NCI-H2171 (cell line): ENCODE measurements at regions not wholly inside any gene's neighbourhood (a gene's known extent, or its start where the extent isn't known, plus 50 kb on each side); places are given as distances from the start of the nearest gene placed in this dataset.
"Not testable (repeated sequence)": the region's sequence is repeated elsewhere in the genome, so short reads cannot be mapped to it uniquely, and the experiment has no call there.

Experiments
- DNase-seq: peaks from one replicate; lab custom pipeline; 2025; lab: John Stamatoyannopoulos, UW

DNA sequence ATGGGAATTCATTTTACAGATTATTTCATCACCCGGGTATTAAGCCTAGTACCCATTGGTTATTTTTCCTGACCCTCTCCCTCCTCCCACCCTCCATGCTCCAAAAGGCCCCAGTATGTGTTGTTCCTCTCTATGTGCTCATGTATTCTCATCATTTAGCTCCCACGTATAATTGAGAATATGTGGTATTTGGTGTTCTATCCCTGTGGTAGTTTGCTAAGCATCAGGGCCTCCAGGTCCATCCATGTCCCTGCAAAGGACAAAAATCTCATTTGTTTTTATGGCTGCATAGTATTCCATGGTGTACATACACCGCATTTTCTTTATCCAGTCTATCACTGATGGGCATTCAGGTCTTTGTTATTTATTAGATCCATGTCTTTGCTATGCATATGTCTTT, 894.1 kb upstream of the MIR17HG start:
- DNase-seq: no peak

DNA sequence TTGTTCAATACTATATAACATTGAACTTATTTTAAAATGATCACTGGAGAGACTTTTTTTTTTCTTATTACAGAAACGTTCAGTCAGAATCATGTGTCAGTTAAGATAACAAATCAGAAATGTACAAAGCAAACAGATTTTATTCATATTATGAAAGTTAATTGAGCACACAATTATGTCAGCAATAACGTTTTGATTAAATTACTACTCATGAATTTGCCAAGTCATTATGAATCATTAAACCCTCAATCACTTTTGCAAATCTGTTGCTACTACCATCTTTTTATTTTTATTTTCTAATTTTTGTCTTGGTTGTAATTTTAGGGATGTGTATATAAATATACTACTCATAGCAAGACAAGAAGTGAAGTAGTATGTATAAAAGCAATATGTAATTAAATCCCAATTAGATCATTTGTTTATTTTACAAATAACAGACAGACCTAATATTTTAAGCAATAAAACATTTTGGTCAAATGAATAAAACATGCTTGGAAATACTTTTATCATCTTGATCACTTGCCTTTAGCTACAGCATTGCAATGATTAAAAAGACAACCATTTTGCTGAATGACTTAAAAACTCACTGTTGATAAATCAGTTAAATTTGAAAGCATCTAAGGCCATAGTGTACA, 893.4 kb upstream of the MIR17HG start:
- no peak for DNase-seq

DNA sequence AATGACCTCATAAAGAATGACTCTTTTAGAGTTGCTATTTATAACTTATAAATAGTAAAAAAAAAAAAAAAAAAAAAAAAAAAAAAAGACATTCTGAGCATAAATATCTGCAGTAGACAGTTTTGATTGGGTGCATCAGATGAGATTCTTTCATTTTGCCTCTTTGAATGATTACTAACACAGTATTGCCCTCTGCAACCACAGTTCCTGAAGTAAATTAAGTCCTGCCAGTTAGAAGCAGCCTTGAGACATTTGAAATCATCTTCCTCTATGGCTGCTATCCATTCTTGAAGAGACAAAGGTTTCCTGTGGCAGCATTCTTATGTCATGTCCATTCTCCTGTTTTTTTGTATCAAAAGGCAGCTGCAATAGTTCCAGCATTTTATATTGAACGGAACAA, 892.4 kb upstream of the MIR17HG start:
- DNase-seq: no peak

DNA sequence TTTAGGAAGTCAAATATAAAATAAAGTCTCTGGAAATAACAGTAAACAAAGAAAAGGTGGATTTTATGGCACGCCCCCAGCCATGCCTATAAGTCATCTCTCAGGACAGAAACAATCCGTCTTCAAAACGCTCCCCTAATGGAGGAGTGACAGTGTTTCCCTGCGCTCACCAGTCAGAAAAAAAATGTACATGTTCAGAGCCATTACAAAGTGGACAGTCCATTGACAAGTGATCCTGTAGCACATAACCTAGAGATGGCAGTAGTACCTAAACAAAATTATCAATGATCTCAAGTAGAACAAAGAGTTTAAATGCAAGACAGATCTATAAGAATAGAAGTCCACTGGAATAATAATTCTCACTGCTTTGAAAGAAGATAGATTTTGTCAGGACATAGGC, 891.7 kb upstream of the MIR17HG start:
- DNase-seq: no peak

DNA sequence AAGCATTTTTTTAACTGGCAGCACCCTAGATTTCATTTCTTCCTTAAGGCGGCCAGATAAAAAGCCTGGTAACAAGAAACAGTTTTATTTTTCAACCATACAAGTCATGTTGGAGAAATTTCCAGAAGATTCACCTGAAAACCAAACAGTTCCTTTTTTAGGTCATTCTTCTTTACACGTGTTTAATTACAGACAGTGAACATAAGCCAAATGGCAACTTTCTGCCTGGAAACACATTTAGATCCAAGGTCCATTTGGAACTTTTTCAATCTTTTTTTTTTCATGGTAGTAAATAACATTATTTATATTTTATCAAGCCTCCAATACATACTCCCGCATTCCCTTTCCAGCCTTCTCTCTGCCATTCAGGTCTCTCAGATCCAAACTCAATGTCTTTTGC, 886.1 kb upstream of the MIR17HG start:
- DNase-seq: no peak

DNA sequence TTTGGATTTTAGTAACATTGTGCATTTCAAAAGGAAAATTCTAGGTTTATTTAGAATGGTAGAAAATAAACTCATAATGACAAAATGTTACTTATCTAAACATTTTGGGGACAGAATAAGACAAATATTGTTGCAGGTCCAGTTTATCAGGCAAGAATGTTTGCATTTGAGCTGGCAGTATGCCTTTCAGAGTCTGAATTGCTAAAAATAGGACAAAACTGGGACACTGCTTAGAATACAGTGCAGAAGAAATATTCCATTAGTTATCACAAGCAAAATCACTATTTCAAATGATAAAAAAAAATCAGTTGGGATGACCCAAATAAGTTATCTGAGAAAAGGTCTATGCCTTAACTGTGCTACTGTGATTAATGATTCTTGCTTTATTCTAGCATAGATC, 870.3 kb upstream of the MIR17HG start:
- no peak for DNase-seq

DNA sequence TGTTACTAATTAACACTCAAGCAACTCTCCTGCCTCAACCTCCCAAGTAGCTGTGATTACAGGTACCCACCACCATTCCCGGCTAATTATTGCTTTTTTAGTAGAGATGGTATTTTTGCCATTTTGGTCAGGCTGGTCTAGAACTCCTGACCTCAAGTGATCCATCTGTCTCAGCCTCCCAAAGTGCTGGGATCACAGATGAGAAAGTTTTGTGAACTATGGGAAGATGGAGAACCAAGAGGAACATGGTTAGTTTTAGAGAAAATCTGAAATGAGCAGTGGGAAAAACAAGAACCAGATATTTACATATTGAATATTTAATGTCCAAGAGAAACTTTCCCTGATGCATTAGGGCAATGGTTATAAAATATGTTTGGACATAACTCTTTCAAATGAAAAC, 863.6 kb upstream of the MIR17HG start:
- DNase-seq: no peak

DNA sequence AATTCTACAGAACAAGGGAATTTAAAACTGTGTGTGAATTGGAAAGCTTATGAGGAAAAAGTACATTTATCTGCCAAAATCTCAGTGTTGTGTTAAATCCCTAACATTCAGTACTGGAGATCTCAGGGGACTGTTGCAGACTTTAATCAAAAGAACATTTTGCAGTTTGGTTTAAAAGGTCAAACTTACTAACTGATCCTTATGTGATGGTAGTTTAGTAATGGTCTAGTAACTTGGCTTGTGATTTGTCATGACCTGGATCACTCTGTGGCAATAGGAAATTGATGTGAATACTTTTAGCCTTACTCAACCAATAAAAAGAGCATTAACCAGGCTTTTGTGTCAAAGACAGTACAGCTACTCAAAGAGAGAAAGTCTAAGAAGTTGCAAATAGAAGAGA, 862.1 kb upstream of the MIR17HG start:
- DNase-seq: no peak

DNA sequence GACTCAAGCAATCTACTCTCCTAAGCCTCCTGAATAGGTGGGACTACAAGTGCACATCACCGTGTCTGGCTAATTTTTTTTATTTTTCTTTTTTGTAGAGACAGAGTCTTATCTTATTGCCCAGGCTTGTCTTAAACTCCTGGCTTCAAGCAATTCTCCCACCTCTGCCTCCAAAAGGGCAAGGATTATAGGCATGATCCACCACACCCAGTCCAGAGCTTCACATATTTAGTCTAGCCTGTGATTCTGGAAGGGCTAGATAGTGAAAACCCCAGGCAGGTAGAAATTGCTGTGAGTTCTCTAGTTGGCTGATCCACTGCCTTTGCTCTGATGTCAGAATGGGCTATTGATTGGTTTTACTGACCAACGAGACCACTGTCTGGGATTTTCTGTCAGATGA, 854.6 kb upstream of the MIR17HG start:
- DNase-seq: no peak

DNA sequence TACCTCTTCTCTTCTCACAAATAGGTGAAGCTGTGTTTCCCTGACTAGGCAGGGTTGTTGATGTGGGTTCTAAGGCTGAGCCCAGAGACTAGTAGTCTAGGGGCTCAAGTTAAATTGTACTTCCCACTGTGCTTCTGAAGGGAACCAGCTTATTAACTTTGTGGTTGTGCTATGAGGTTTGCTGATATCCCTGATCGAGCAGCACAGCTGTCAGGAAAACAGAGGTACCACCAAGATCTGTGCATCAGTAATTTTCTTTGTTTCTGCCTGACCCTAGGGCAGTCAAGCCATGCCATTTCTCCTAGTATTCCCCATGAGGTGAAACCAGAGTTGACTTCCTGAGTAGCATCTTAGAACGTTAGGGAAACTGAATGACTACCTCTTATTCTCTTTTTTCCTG, 853.8 kb upstream of the MIR17HG start:
- no peak for DNase-seq

DNA sequence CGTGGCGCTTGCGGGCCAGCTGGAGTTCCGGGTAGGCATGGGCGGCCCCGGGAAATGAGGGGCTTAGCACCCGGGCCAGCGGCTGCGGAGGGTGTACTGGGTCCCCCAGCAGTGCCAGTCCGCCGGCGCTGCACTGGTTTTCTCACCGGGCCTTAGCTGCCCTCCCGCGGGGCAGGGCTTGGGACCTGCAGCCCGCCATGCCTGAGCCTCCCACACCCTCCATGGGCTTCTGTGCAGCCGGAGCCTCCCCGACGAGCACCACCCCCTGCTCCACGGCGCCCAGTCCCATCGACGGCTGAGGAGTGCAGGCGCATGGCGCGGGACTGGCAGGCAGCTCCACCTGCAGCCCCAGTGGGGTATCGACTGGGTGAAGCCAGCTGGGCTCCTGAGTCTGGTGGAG, 852.6 kb upstream of the MIR17HG start:
- DNase-seq: not testable (repeated sequence)

DNA sequence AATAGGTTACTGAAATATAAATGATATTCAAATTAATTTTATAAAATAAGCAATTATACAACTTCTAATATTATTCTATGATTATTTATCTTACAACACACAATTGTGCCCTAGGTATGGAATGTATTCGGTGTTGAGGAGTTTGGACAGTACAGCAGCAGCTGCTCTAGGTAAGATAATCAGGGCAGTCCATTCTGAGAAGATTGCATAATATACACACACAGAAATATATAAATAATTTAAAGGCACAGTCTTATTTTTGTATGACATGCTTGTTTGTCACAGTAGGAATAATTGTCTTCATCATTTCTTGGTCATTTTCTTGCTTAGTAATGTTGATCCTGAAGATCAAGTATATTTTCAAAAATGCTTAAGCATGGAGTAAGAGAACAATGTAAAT, 849.4 kb upstream of the MIR17HG start:
- DNase-seq: no peak

DNA sequence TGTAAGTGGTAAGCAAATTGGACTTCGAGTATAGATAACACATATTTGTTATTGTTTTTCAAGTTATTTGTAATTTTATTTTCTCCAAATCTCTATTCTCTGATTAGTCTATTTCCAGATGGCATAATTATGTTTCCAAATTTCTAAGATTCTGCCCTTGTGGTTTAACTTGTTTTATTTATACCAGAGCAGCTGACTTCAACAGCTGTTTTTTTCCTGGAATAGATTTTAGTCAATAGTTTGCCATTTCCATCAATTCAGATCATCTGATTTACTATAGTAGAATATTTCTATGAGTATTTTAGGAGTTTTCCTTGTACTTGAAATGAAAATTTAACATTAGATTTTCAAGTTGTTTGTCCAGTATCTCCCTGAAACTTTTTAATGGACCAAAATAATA, 848.7 kb upstream of the MIR17HG start:
- DNase-seq: no peak

DNA sequence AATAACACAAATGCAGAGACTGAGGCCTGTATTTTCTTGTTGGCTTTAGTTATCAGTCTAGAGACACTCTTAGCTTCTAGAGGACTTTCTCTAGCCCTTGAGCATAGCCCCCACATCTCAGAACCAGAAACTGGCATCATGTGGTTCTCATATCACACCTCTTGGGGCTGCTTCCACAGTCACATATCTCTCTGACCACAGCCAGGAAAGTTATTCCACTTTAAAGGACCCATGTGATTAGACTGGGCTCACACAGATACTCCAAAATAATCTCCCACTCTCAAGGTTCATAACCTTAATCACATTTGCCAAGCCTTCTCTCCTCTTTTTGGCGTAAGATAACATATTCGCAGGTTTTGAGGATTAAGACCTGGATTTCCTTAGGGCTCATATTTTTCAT, 846.9 kb upstream of the MIR17HG start:
- DNase-seq: no peak

DNA sequence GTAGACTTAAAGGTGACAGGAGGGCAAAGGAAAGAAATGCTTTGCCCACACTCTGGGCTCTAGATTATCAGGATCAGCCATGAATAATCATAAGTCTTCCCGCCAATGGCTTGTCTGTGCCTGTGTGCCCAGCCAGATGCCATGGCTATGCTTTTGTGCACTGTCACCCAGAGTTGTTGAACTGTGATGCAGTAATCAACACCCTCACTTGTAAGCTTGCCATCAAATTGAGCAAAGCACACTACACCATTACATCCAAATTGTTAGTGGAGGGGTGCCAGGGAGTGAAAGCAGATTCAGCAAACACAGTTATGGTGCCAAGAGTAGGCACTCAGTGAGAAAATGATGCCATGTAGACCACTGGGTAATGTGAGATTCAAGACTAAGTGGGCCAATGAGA, 845.3 kb upstream of the MIR17HG start:
- no peak for DNase-seq

DNA sequence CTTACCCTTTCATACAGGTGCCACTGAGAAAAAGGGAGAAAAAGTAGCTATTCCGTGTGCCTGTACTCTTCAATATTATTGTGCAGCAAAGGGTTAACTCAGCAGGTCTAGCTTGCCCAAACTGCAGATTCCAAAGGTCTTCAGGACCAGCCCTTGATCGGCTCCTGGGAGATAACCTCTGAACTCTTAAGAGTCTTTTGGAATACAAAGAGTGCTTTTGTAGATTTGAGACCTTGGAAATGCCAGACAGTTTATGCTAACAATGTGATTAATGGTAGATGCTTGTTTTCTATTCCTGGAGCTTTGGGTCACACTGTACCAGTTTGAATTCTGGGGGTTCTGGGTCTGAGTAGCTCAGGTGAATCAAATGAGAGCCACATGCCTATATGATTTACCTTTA, 844.7 kb upstream of the MIR17HG start:
- DNase-seq: no peak

DNA sequence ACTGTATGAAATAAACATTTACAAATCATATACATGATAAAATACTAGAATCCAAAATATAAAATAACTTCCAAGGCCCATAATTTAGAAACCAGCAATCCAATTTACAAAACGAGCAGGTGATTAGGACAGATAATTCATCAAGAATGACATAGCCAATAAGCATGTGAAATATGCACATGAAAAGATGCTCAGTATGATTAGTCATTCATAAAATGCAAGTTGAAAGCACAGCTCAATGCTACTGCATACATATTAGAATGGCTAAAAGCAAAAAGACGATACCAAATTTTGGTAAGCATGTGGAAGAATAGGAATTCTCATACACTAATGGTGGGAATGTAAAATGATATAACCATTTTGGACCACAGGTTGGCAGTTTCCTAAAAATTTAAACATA, 837.2 kb upstream of the MIR17HG start:
- DNase-seq: no peak

DNA sequence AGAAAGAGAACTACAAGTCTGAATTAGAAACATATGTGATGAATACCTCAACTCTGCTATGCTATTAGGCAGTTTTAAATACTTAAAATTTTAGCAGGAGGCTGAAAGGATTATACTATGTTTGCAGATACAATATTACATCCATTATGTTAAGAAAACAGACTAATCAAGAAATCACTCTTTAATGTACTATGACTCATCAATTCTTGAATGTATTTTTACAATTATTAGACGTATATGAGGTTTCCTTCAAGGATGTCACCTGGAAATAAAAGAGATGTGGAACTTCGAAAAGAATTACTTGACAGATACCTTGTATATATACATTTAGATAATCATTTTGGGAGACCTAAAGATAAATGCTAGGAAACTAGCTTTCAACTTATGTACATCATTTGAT, 835.6 kb upstream of the MIR17HG start:
- no peak for DNase-seq

DNA sequence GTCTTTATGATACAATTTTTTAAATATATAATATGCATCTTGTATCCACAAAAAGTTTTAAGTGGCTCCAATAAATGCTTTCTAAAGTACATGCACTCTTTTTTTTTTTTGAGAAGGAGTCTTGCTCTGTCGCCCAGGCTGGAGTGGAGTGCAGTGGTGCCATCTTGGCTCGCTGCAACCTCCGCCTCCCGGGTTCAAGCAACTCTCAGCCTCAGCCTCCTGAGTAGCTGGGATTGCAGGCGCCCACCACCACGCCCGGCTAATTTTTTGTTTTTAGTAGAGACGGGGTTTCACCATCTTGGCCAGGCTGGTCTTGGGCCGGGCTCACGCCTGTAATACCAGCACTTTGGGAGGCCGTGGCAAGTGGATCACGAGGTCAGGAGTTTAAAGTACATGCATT, 832.8 kb upstream of the MIR17HG start:
- DNase-seq: not testable (repeated sequence)

DNA sequence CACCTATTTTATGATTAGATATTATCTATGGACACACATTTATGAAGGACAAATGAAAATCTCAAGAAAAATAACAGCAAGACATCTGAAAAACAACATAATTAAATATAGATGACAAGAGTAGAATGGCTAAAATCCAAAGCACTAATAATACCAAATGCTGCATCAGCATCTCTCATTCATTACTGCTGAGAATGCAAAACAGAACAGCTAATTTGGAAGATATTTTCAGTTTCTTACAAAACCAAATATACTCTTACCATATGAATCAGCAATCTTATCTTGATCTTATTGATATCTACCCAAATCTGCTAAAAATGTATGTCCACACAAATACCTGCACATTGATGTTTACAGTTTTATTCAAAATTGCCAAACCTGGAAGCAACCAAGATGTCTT, 829.1 kb upstream of the MIR17HG start:
- no peak for DNase-seq

DNA sequence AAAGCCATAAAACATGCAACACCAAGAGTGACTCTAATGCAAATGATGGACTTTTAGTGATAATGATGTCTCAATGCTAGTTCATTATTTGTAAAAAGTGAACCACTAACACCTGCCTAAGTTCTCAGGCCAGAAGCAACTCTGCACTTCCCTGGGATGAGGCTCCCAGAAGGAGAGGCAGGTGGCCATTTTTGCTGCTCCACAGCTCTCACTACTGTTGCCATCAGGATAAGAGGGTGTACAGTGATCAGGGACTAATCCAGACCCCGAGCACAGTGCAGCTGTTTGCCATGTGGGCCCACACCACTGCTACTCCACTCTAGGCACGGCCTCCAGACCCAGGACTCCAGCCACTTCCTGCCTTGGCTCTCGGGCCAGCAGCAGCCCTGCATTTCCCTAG, 828.3 kb upstream of the MIR17HG start:
- DNase-seq: no peak

DNA sequence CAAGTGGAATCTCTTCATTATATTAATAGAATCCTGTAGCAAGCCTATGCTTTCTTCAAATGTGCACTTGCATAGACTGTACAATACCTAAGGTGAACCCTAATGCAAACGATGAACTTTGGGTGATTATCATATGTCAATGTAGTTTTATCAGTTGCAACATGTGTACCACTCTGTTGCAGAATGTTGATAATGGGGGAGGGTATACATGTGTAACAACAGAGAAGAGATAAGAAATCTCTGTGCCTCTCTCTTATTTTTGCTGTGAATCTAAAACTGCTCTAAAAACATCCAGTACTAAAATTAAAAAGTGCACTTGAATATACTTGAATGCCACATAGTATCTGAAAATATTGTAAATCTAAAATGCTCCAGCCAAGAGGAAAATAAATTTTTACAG, 820.8 kb upstream of the MIR17HG start:
- DNase-seq: no peak

DNA sequence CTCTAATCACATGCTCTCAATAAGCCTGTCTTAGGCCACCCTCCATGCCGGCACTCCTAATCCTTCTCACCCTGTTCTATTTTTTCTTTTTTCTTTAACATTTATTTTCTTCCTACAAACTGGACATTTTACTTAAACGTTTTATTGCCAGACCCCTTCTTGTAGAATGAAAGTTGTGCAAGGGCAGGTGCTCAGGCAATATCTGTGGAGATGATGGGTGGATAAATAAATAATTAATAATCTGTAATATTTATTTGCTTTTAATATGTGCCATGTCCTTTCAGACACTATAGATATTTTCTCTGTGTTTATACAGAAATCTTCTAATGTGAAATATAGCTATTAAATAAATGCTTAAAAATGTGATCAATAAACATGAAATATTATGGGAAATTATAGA, 815.7 kb upstream of the MIR17HG start:
- no peak for DNase-seq

DNA sequence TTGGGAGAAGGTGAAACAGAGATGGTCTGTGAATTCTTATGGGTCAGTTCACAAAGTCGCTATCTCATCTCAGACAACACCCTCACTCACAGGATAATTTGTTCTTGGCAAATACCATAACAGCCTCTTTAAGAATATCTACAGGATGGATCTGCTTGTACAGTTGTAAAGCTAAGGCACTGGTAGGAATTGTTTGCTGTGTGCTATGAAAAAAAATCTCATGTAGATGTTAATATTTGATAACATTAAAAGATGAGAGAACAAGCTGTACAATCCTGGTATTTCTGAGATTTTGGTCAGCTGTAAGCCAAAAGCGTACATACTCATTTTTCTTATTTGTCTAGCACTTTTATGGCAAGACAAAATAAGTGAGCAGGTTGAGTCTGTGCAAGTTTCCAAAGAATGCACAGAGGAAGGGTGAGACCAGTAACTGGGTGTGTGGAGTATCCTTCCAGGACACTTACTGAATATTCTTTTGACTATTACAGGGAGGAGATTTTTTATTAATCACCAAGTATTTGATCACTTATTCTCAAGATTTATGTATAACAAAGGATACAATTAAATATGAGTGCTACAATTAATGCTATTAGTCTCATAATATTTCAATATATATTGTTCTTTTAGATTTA, 814.5 kb upstream of the MIR17HG start:
- DNase-seq: no peak
